HEK293 (cell line): ENCODE measurements at regions not wholly inside any gene's neighbourhood (a gene's known extent, or its start where the extent isn't known, plus 50 kb on each side); places are given as distances from the start of the nearest gene placed in this dataset.

Experiments used
- MYNN ChIP-seq: fragments of 450-650 bp; formaldehyde crosslinking; IDR thresholded peaks from 2 replicates; pipeline ENCODE4 v1.5.1; 2016; ENCODE audit warnings: missing biosample characterization, missing genetic modification characterization, borderline replicate concordance
- ZNF140 ChIP-seq: fragments of 450-650 bp; formaldehyde crosslinking; IDR thresholded peaks from 2 replicates; pipeline ENCODE4 v1.5.1; 2016; ENCODE audit warnings: missing biosample characterization, missing genetic modification characterization
- ZNF169 ChIP-seq: fragments of 450-650 bp; formaldehyde crosslinking; IDR thresholded peaks from 2 replicates; pipeline ENCODE4 v1.5.1; 2016; ENCODE audit warnings: missing biosample characterization, missing genetic modification characterization
- ZNF175 ChIP-seq: fragments of 450-650 bp; formaldehyde crosslinking; IDR thresholded peaks from 2 replicates; pipeline ENCODE4 v1.5.1; 2016; ENCODE audit warnings: missing biosample characterization, missing genetic modification characterization
- ZNF324 ChIP-seq: fragments of 450-650 bp; formaldehyde crosslinking; IDR thresholded peaks from 2 replicates; pipeline ENCODE4 v1.5.1; 2016; ENCODE audit warnings: missing biosample characterization, missing genetic modification characterization
- ZNF521 ChIP-seq: fragments of 450-650 bp; formaldehyde crosslinking; IDR thresholded peaks from 2 replicates; pipeline ENCODE4 v1.5.1; 2017; ENCODE audit warnings: missing biosample characterization, mild to moderate bottlenecking, missing genetic modification characterization
- ZNF610 ChIP-seq: fragments of 450-650 bp; formaldehyde crosslinking; IDR thresholded peaks from 2 replicates; pipeline ENCODE4 v1.5.1; 2016; ENCODE audit warnings: missing biosample characterization, missing genetic modification characterization, borderline replicate concordance
- ZNF660 ChIP-seq: fragments of 450-650 bp; IDR thresholded peaks from 2 replicates; pipeline ENCODE4 v1.5.1; 2018; ENCODE audit warnings: missing biosample characterization, mild to moderate bottlenecking, missing genetic modification characterization
- ZNF707 ChIP-seq: fragments of 450-650 bp; formaldehyde crosslinking; IDR thresholded peaks from 2 replicates; pipeline ENCODE4 v1.5.1; 2016; ENCODE audit warnings: missing biosample characterization, missing genetic modification characterization
- TF ChIP-seq, protein P1 (sequence below): fragments of 450-650 bp; formaldehyde crosslinking; IDR thresholded peaks from 2 replicates; pipeline ENCODE4 v1.5.1; 2016; ENCODE audit warnings: missing biosample characterization, missing genetic modification characterization, low read depth
- TF ChIP-seq, protein P2 (sequence below): fragments of 450-650 bp; formaldehyde crosslinking; IDR thresholded peaks from 2 replicates; pipeline ENCODE4 v1.5.1; 2016; ENCODE audit warnings: missing biosample characterization, missing genetic modification characterization
- TF ChIP-seq, protein P3 (sequence below): fragments of 450-650 bp; formaldehyde crosslinking; IDR thresholded peaks from 2 replicates; pipeline ENCODE4 v1.5.1; 2016; ENCODE audit warnings: missing biosample characterization, missing genetic modification characterization
- TF ChIP-seq, protein P4 (sequence below): fragments of 450-650 bp; formaldehyde crosslinking; IDR thresholded peaks from 2 replicates; pipeline ENCODE4 v1.5.1; 2016; ENCODE audit warnings: missing biosample characterization, missing genetic modification characterization

DNA sequence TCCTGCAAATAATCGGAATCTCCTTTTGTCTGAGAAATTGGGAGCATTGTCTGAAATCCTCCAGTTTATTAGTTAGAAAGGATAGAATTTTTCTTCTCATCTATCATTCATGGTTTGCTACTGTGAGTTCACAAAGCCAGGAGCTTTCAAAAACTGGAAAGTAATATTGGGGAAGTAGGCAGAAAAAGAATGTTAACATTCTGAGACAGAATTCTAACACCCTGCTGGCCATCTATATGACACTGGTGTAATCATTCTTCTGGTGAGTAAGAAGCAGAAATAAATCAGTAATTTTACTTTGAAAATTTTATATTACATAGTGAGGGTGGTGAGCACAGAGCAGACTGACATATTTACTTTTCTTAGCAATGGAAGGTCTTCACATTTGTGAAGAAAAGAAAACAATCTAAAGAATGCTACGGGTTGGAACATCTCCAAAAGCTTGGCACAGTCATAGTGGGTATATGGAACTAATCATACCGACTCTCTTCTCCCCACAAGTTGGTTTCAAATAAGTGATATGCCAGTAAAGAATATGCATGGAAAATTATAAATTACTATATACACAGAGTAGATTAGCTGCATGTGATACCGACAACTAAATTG lies 344.9 kb downstream of the LPIN1 start:
- TF ChIP-seq, protein P1, sequence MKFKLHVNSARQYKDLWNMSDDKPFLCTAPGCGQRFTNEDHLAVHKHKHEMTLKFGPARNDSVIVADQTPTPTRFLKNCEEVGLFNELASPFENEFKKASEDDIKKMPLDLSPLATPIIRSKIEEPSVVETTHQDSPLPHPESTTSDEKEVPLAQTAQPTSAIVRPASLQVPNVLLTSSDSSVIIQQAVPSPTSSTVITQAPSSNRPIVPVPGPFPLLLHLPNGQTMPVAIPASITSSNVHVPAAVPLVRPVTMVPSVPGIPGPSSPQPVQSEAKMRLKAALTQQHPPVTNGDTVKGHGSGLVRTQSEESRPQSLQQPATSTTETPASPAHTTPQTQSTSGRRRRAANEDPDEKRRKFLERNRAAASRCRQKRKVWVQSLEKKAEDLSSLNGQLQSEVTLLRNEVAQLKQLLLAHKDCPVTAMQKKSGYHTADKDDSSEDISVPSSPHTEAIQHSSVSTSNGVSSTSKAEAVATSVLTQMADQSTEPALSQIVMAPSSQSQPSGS (tag by site-specific recombination), result no peak
- TF ChIP-seq, protein P2, sequence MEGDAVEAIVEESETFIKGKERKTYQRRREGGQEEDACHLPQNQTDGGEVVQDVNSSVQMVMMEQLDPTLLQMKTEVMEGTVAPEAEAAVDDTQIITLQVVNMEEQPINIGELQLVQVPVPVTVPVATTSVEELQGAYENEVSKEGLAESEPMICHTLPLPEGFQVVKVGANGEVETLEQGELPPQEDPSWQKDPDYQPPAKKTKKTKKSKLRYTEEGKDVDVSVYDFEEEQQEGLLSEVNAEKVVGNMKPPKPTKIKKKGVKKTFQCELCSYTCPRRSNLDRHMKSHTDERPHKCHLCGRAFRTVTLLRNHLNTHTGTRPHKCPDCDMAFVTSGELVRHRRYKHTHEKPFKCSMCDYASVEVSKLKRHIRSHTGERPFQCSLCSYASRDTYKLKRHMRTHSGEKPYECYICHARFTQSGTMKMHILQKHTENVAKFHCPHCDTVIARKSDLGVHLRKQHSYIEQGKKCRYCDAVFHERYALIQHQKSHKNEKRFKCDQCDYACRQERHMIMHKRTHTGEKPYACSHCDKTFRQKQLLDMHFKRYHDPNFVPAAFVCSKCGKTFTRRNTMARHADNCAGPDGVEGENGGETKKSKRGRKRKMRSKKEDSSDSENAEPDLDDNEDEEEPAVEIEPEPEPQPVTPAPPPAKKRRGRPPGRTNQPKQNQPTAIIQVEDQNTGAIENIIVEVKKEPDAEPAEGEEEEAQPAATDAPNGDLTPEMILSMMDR (tag by site-specific recombination), result no peak
- TF ChIP-seq ZNF521 (tag by site-specific recombination) (no peak), ZNF175 (tag by site-specific recombination) (no peak), ZNF610 (tag by site-specific recombination) (no peak), ZNF140 (tag by site-specific recombination) (no peak), MYNN (tag by site-specific recombination) (no peak), ZNF707 (tag by site-specific recombination) (no peak), ZNF169 (tag by site-specific recombination) (no peak), ZNF324 (no peak), ZNF660 (tag by site-specific recombination) (no peak)
- TF ChIP-seq, protein P3, sequence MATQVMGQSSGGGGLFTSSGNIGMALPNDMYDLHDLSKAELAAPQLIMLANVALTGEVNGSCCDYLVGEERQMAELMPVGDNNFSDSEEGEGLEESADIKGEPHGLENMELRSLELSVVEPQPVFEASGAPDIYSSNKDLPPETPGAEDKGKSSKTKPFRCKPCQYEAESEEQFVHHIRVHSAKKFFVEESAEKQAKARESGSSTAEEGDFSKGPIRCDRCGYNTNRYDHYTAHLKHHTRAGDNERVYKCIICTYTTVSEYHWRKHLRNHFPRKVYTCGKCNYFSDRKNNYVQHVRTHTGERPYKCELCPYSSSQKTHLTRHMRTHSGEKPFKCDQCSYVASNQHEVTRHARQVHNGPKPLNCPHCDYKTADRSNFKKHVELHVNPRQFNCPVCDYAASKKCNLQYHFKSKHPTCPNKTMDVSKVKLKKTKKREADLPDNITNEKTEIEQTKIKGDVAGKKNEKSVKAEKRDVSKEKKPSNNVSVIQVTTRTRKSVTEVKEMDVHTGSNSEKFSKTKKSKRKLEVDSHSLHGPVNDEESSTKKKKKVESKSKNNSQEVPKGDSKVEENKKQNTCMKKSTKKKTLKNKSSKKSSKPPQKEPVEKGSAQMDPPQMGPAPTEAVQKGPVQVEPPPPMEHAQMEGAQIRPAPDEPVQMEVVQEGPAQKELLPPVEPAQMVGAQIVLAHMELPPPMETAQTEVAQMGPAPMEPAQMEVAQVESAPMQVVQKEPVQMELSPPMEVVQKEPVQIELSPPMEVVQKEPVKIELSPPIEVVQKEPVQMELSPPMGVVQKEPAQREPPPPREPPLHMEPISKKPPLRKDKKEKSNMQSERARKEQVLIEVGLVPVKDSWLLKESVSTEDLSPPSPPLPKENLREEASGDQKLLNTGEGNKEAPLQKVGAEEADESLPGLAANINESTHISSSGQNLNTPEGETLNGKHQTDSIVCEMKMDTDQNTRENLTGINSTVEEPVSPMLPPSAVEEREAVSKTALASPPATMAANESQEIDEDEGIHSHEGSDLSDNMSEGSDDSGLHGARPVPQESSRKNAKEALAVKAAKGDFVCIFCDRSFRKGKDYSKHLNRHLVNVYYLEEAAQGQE (tag by site-specific recombination), result no peak
- TF ChIP-seq, protein P4, sequence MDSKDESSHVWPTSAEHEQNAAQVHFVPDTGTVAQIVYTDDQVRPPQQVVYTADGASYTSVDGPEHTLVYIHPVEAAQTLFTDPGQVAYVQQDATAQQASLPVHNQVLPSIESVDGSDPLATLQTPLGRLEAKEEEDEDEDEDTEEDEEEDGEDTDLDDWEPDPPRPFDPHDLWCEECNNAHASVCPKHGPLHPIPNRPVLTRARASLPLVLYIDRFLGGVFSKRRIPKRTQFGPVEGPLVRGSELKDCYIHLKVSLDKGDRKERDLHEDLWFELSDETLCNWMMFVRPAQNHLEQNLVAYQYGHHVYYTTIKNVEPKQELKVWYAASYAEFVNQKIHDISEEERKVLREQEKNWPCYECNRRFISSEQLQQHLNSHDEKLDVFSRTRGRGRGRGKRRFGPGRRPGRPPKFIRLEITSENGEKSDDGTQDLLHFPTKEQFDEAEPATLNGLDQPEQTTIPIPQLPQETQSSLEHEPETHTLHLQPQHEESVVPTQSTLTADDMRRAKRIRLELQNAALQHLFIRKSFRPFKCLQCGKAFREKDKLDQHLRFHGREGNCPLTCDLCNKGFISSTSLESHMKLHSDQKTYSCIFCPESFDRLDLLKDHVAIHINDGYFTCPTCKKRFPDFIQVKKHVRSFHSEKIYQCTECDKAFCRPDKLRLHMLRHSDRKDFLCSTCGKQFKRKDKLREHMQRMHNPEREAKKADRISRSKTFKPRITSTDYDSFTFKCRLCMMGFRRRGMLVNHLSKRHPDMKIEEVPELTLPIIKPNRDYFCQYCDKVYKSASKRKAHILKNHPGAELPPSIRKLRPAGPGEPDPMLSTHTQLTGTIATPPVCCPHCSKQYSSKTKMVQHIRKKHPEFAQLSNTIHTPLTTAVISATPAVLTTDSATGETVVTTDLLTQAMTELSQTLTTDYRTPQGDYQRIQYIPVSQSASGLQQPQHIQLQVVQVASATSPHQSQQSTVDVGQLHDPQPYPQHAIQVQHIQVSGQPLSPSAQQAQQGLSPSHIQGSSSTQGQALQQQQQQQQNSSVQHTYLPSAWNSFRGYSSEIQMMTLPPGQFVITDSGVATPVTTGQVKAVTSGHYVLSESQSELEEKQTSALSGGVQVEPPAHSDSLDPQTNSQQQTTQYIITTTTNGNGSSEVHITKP (tag by site-specific recombination), result no peak
